AG10803 (cell line): ENCODE measurements at regions not wholly inside any gene's neighbourhood (a gene's known extent, or its start where the extent isn't known, plus 50 kb on each side); places are given as distances from the start of the nearest gene placed in this dataset.
"Not testable (repeated sequence)": the region's sequence is repeated elsewhere in the genome, so short reads cannot be mapped to it uniquely, and the experiment has no call there.

Source experiments
- DNase-seq: peaks from one replicate; pipeline ENCODE4 v3.0.0; 2010; ENCODE audit warnings: low read depth
- H3K4me3 ChIP-seq: 2 replicates; pipeline ENCODE4 v1.5.1; 2011; ENCODE audit warnings: mild to moderate bottlenecking, low read length, control low read depth
- CTCF ChIP-seq: conservative IDR thresholded peaks from 2 replicates; pipeline ENCODE4 v1.5.1; 2011; ENCODE audit warnings: mild to moderate bottlenecking, low read length, control low read depth, inconsistent platforms

- H3K4me3 ChIP-seq = no peak overlapping the region
- no peak for TF ChIP-seq CTCF
- DNase-seq = no peak
These were observed 65.7 kb upstream of the PARD3 start for GRCh38 chr10:34880817-34881216.

GRCh38 chr10:34878651-34879050 is 63.6 kb upstream of the PARD3 start:
- DNase-seq, H3K4me3 ChIP-seq: not testable (repeated sequence)

DNA sequence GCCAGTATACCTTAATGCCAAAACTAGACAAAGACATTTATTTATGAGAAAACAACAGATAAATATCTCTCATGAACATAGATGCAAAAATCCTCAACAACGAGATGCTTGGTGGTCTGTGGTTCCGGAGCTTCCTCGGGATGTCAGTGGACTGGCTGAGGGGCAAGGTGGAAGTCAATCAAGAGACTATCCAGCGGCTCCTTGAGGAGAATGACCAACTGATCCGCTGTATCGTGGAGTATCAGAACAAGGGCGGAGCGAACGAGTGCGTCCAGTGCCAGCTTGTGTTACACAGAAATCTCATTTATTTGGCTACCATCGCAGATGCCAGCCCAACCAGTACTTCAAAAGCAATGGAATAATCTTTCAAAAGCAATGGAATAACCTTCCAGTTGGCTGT is 60.0 kb upstream of the PARD3 start:
- DNase-seq = no peak
- no peak overlapping the region for H3K4me3 ChIP-seq
- TF ChIP-seq CTCF = no peak

- TF ChIP-seq CTCF = no peak
- DNase-seq = no peak
- no peak overlapping the region for H3K4me3 ChIP-seq
These were observed 57.7 kb upstream of the PARD3 start for GRCh38 chr10:34872820-34873219.

DNA sequence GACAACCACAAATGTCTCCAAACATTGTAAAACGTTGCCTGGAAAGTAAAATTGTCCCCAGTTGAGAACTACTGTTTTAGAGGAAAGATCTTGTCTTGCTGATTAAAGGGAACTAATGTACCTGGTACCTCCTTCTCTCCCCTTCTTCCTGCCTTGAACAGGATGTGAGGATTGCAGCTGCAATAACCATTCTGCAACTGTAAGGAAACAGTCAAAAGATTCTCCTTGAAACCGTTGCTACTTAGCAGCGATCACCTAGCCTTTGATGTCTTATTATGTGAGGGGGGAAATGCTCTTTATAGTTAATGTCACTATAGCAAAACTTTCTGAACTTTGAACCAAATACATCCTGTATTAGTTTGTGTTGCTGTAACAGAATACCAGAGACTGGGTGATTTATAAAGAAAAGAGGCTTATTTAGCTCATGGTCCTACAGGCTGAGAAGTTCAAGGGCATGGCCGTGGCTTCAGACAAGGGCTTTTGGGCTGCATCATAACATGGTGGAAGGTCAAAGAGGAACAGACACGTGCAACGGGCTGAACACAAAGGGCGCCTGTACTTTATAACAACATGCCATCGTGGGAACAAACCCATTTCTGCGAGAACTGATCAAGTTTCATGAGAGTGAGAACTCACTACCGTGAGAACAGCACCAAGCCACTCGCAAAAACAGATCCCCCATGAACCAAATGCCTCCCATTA is 54.2 kb upstream of the PARD3 start:
- H3K4me3 ChIP-seq = no peak overlapping the region
- DNase-seq = no peak
- TF ChIP-seq CTCF = no peak

- H3K4me3 ChIP-seq = no peak overlapping the region
- no peak for TF ChIP-seq CTCF
- no peak for DNase-seq
These were observed 53.5 kb upstream of the PARD3 start for GRCh38 chr10:34868589-34868988.

GRCh38 chr10:34866848-34867247 is 51.8 kb upstream of the PARD3 start:
- no peak for TF ChIP-seq CTCF
- no peak overlapping the region for H3K4me3 ChIP-seq
- no peak for DNase-seq
